ENCODE measurements at regions not wholly inside any gene's neighbourhood (a gene's known extent, or its start where the extent isn't known, plus 50 kb on each side); places are given as distances from the start of the nearest gene placed in this dataset.
"Not testable (repeated sequence)": the region's sequence is repeated elsewhere in the genome, so short reads cannot be mapped to it uniquely, and the experiment has no call there.

DNA sequence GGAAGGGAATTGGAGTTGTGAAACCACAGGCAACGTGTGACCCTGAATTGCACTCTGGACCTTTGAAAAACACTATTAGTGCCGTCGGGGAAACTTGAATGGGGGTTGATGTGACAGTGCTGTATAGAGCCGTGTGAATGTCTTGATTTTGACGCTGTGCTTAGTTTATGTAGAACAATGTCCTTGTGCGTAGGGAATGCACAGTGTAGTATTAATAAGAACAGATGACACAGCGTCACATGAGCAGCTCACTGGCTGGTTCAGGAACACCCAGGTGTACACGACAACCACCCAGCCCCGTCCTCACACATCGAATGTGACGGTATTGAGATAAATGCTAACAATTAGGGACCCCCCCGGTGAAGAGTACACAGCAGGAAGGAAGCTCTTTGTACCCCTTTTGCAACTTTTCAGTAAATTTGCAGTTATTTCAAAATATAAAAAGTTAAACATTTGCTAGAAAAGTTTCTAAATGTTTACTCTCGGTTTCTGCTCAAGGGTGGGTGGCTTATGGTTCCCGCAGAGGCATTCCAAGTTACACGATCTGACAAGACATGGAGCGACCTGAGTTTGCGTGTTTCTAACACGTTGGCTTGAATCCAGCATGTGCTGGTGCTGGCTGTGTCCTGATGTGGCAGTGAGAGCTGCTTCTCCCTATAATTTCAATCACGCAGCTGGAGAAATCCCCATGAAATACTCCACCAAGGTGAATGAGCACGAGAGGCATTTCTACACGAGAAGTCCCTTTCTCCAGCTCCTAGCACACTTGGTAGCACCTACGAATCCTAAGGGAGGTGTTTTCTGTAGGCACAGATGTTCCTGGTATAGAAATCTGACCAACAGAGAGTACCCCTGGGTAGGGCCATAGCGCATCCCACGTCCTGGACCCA is 208.0 kb upstream of the EXOC2 start:
- no peak for DNase-seq (ENCODE audit: low read depth)

GRCh38 chr6:897528-898207 is 204.7 kb upstream of the EXOC2 start:
- no peak for DNase-seq (ENCODE audit: low read depth)

DNA sequence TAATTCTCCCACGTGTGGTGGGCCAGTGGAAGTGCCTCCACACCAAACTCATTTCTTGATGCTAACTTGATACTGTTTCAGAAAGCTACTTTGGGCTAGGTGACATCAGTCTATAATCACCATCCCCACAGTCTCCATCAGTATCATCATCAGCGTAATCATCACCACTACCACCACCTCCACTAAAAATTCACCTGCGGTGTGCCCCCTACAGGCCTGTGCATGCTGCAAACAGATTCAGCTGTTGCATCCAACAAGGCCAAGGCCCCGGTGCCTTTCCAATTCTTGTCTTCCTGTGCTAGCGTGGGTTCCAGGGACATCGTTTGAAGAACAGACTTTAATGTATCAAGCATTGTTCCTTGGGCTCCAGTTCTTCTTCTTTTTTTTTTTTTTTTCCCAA is 201.3 kb upstream of the EXOC2 start:
- DNase-seq (ENCODE audit: low read depth), result no peak

DNA sequence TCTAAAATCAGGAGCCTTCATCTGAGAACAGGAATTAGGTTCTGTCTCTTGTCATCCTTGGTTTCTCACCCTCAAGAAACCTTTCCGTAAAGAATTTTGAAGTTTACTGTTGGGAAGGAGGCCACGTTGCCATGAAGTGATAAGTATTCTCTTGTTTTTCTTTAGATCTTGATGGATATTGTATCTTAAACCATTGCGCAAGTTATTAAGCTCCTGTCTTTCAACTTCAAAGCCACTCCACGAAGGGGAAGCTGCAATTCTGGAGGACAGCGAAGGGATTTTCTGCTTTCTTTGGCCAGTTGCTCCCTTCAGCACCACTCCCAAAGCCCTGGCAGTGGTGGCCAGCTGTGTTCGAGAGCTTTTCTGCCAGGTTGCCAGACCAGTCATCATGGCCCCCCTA is 198.1 kb upstream of the EXOC2 start:
- DNase-seq (ENCODE audit: low read depth), result no peak

GRCh38 chr6:890201-890600 is 197.3 kb upstream of the EXOC2 start:
- DNase-seq (ENCODE audit: low read depth), result no peak

DNA sequence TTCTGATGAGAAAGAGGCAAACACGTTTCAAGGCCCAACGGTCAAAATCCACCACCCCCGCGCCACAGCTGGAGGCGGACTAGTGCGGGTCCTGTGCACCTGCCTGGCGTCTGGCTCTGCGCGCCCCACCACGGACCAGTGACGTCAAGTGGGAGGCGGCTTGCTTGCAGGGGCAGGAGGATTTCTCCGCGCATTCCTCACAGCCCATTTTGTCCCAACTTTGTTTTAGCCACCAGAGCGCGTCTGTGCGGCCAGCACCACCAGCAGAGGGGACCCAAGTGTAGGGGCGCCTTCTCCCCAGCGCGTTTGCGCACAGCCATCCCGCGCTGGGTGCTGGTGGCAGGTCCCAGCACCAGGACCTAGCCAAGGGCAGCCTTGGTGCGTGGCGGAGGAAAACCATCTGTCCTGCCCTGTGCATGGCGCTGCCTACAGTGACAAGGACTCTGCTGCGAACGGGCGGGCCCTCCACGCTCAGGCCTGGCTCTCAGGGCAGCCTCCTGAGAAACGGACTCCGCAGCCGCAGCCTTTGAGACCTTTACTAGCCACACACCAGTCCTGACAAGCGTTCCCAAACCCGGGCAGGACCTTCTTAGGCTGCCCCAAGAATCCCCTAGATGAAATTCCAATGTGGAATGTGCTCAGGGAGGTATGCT is 194.8 kb upstream of the EXOC2 start:
- DNase-seq (ENCODE audit: low read depth), result no peak

GRCh38 chr6:886116-886515 is 193.2 kb upstream of the EXOC2 start:
- DNase-seq (ENCODE audit: low read depth), result not testable (repeated sequence)

DNA sequence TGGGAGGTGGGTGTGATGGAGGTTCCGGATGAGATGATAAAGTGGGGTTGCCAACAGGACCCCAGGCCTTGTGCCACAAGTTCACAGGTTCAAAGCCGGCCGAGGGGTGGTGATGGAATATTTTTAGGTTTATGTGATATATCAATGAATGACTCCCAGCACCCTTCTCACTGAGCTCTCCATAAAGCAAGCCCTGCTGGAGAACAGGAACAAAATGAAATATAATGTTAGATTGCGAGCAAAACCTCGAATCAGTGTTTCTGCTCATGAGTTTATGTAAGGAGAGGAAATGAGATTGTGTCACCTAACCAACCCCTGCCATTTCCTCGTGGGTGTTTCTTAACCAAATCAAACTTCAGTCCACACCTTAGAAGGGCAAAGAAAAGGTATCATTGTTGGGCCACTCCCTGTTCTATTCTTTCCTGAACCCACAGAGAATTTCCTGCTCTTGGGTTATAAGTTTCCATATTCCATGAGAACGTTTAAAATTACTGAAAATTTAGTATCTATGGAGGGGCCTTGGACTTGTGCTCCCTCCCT is 192.2 kb upstream of the EXOC2 start:
- no peak for DNase-seq (ENCODE audit: low read depth)

- DNase-seq (ENCODE audit: low read depth), result no peak
Measured at GRCh38 chr6:884570-884969, 191.6 kb upstream of the EXOC2 start.

DNA sequence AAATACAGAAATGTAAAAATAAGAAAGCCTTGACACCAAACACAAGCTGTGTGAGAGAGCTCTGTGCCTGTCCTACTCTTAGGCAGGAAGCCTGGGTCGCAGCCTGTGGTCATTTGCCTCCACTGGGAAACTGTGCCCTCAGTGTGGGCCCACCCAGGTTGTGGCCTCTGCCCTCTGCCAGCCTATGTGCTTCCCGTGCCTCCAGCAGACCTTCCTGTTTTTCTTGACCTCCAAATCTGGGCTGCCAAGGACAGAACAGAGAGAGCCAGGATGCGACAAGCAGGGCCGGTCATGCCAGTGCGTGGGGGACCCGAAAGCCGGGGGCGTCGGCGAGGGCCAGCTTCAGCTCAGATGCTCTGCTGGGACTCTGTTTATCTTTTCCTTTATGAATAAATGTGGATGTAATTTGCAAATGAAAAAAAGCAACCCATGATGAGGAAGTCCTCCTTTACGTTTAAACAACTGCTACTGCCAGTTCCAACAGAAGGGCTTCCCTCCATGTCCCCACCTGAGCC is 189.2 kb upstream of the EXOC2 start:
- no peak for DNase-seq (ENCODE audit: low read depth)

DNA sequence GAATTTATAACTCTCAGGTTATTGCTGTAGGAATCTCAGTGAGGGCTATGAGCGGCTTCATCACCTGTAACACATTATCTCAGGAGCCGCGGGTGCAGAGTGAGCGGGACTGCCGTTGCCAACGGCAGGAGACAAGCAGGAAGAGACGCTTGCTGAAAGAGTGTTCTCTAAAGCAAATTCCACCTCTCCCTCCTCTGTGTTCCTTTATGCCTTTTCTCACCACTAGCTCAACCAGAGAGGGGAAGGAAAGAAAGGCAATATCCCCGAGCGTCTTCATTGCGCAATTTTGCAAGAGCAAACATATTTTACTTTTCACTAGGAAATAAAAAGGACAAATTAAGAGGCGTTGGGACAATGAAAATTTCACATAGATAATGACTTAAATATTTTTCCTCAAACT is 185.2 kb upstream of the EXOC2 start:
- no peak for DNase-seq (ENCODE audit: low read depth)

- DNase-seq (ENCODE audit: low read depth), result no peak
Measured at GRCh38 chr6:875012-875411, 182.1 kb upstream of the EXOC2 start.

- DNase-seq (ENCODE audit: low read depth), result no peak
Measured at GRCh38 chr6:872570-873125, 179.7 kb upstream of the EXOC2 start.

DNA sequence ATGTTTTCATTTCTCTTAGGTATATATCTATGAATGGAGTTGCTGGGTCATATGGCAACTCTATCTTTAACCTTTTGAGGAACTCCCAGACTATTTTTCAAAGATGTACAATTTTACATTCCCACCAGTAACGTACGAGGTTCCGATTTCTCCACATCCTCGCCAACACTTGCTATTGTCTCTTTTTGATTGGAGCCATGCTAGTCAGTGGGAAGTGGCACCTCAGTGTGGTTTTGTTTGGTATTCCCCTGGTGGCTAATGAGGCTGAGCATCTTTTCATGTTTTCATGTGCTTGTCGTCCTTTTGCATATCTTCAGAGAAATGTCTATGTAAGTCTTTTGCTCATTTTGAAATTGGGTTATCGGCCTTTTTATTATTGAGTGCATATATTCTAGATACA is 178.6 kb upstream of the EXOC2 start:
- no peak for DNase-seq (ENCODE audit: low read depth)

GRCh38 chr6:870096-870495 is 177.2 kb upstream of the EXOC2 start:
- no peak for DNase-seq (ENCODE audit: low read depth)

DNA sequence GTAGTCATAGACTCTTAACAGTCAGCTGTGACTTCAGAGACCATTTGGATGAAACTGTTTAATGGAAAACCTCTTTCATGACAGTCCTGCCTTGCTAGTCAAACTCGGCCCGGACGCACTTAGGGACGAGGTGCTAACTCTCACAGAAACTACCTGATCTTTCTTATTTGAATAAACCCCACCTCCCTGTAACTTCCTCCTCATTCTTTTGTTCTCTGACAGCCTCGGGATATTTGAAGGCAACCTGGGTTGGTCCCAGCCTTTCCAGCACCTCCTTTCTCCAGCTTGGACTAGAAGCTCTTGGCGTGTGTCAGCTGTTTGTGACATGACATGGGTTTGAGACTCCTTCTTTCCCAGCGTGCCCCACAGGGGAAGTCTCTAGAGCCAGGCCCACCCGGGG is 175.3 kb upstream of the EXOC2 start:
- DNase-seq (ENCODE audit: low read depth), result no peak

DNA sequence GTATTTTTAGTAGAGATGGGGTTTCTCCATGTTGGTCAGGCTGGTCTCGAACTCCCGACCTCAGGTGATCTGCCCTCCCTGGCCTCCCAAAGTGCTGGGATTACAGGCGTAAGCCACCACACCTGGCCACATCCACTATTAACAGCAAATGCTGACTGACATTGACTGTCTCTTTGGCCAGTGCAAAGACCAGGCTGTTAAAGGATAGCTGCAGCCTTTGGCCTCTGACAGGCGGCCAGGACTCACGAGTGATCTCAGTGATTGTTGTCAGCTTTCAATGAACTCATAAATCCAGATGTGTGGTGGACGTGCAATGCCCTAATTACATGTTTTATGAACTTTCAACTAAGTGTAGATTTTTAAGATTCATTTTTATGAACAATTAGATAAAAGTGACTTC is 174.4 kb upstream of the EXOC2 start:
- DNase-seq (ENCODE audit: low read depth), result no peak

- DNase-seq (ENCODE audit: low read depth), result no peak
Measured at GRCh38 chr6:866316-866715, 173.4 kb upstream of the EXOC2 start.

- no peak for DNase-seq (ENCODE audit: low read depth)
Measured at GRCh38 chr6:865846-866245, 172.9 kb upstream of the EXOC2 start.

DNA sequence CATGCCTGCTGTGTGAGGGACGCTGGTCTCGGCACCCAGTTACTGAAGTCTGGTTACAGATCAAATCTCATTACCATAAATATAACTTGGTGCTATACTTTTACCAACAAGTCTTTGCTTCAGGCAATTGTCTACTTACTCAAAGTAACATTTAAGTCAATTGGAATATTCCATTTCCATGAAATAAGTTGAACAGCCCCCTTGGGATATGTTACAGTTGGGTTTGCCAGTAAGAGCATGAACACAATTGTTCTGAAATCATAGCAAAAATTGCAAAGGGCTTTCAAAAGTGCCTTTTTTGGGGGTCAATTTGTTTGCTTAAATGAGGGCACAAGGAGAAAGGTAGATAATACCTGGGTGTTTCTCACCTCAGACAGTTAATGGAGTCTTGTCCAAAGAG is 170.9 kb upstream of the EXOC2 start:
- DNase-seq (ENCODE audit: low read depth), result no peak

DNA sequence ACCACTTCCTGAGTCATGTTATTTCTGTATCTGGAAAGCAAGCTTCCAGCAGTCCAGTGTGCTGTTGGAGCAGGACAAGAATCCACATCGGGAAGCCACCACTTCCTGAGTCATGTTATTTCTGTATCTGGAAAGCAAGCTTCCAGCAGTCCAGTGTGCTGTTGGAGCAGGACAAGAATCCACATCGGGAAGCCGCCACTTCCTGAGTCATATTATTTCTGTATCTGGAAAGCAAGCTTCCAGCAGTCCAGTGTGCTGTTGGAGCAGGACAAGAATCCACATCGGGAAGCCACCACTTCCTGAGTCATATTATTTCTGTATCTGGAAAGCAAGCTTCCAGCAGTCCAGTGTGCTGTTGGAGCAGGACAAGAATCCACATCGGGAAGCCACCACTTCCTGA is 170.2 kb upstream of the EXOC2 start:
- DNase-seq (ENCODE audit: low read depth), result not testable (repeated sequence)

GRCh38 chr6:859936-860335 is 167.0 kb upstream of the EXOC2 start:
- no peak for DNase-seq (ENCODE audit: low read depth)

Data from activated T-cell treated with anti-CD3 and anti-CD28 coated beads for 24 hours (primary cell).